ENCODE measurements at regions not wholly inside any gene's neighbourhood (a gene's known extent, or its start where the extent isn't known, plus 50 kb on each side); places are given as distances from the start of the nearest gene placed in this dataset.

- 68% methylated on average over 1 of the region's 1 CpG for WGBS (ENCODE audit: low lambda C conversion rate)
Observed at GRCh38 chr9:14987858-14988257, 77.6 kb upstream of the FREM1 start.

More at GRCh38 chr9:14987858-14988257, 77.6 kb upstream of the FREM1 start:
- no peaks in the 10 kb centered on the region for H3K9me2 ChIP-seq
- TF ChIP-seq RFX5 (IDR thresholded peaks at IDR 0.05; ENCODE audit: low read length) = no peak
- no peak for TF ChIP-seq MAX (IDR thresholded peaks at IDR 0.05; ENCODE audit: low read depth)
- no peak for TF ChIP-seq USF2 (IDR thresholded peaks at IDR 0.05; ENCODE audit: borderline replicate concordance, low read depth, low read length)
- TF ChIP-seq TCF12 (IDR thresholded peaks at IDR 0.05) = no peak
- TF ChIP-seq SMC3 (IDR thresholded peaks at IDR 0.05; ENCODE audit: low read depth, low read length) = no peak
- no peak for TF ChIP-seq MXI1 (IDR thresholded peaks at IDR 0.05; ENCODE audit: low read depth, low read length)
- no peak for TF ChIP-seq POLR2AphosphoS5 (IDR thresholded peaks at IDR 0.05; ENCODE audit: low read depth, low read length)
- TF ChIP-seq RAD21 (IDR thresholded peaks at IDR 0.05; ENCODE audit: low read length) = no peak
- no peak for TF ChIP-seq MEF2A (IDR thresholded peaks at IDR 0.05; ENCODE audit: borderline replicate concordance, low read depth)
- TF ChIP-seq, protein P1, sequence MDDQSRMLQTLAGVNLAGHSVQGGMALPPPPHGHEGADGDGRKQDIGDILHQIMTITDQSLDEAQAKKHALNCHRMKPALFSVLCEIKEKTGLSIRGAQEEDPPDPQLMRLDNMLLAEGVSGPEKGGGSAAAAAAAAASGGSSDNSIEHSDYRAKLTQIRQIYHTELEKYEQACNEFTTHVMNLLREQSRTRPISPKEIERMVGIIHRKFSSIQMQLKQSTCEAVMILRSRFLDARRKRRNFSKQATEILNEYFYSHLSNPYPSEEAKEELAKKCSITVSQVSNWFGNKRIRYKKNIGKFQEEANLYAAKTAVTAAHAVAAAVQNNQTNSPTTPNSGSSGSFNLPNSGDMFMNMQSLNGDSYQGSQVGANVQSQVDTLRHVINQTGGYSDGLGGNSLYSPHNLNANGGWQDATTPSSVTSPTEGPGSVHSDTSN (IDR thresholded peaks at IDR 0.05) = no peak
- no peak for TF ChIP-seq RCOR1 (IDR thresholded peaks at IDR 0.05; ENCODE audit: low read length)
- no peak for TF ChIP-seq TEAD4 (IDR thresholded peaks at IDR 0.05; ENCODE audit: borderline replicate concordance, insufficient read depth)
- no peak for TF ChIP-seq JUND (IDR thresholded peaks at IDR 0.05)
- TF ChIP-seq TAF1 (IDR thresholded peaks at IDR 0.05; ENCODE audit: borderline replicate concordance, low read depth, low read length) = no peak
- TF ChIP-seq SIN3A (IDR thresholded peaks at IDR 0.05; ENCODE audit: borderline replicate concordance, low read depth, low read length) = no peak
- no peak for TF ChIP-seq FOSL2 (IDR thresholded peaks at IDR 0.05; ENCODE audit: borderline replicate concordance, low read depth)
- no peak for TF ChIP-seq USF1 (IDR thresholded peaks at IDR 0.05; ENCODE audit: borderline replicate concordance, low read depth)
- no peak for TF ChIP-seq NFIC (IDR thresholded peaks at IDR 0.05; ENCODE audit: borderline replicate concordance)
- TF ChIP-seq, protein P2, sequence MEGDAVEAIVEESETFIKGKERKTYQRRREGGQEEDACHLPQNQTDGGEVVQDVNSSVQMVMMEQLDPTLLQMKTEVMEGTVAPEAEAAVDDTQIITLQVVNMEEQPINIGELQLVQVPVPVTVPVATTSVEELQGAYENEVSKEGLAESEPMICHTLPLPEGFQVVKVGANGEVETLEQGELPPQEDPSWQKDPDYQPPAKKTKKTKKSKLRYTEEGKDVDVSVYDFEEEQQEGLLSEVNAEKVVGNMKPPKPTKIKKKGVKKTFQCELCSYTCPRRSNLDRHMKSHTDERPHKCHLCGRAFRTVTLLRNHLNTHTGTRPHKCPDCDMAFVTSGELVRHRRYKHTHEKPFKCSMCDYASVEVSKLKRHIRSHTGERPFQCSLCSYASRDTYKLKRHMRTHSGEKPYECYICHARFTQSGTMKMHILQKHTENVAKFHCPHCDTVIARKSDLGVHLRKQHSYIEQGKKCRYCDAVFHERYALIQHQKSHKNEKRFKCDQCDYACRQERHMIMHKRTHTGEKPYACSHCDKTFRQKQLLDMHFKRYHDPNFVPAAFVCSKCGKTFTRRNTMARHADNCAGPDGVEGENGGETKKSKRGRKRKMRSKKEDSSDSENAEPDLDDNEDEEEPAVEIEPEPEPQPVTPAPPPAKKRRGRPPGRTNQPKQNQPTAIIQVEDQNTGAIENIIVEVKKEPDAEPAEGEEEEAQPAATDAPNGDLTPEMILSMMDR (IDR thresholded peaks at IDR 0.05) = no peak
- TF ChIP-seq NRF1 (IDR thresholded peaks at IDR 0.05; ENCODE audit: low read depth, low read length) = no peak
- H3F3A ChIP-seq (replicated peaks; ENCODE audit: insufficient read depth) = peaks cover 7% of the 10 kb centered on the region
- H2AFZ ChIP-seq (ENCODE audit: low read depth) = no peak overlapping the region
- ChIA-PET POLR2A (no interaction called here), CTCF (interaction anchor here (0.9 kb wide), 1 partner anchor 141 kb away, joined by 3 read pairs; no protein-coding TSS in a partner anchor)
- H3K27me3 ChIP-seq (ENCODE audit: insufficient read depth) = no peaks in the 10 kb centered on the region
- DNase-seq = no peak
- peaks cover 11% of the 10 kb centered on the region; the same call in 1 of the 2 replicates for H3K79me2 ChIP-seq (ENCODE audit: insufficient read depth)
- H3K27ac ChIP-seq (ENCODE audit: low read depth in 2 of 2, low read length in 1 of 2) = no peak overlapping the region
- no peak overlapping the region for H3K4me2 ChIP-seq
- H3K4me1 ChIP-seq (ENCODE audit: control insufficient read depth in 1 of 2, insufficient read depth in 2 of 2, low read depth in 1 of 2, low read length in 1 of 2) = peaks cover 0 to 5% of the 10 kb centered on the region in 2 experiments; a peak in 3 of 4 replicates
- H4K20me1 ChIP-seq (ENCODE audit: insufficient read depth) = no peaks in the 10 kb centered on the region
- no peaks in the 10 kb centered on the region for H3K9me3 ChIP-seq
- no peak overlapping the region for H3K4me3 ChIP-seq (ENCODE audit: low read depth in 2 of 2, low read length in 1 of 2)
- H3K9ac ChIP-seq = no peak overlapping the region
- H3K36me3 ChIP-seq (replicated peaks in 1 of 2; ENCODE audit: control insufficient read depth in 1 of 2, insufficient read depth in 2 of 2, low read length in 1 of 2) = peaks cover 10 to 18% of the 10 kb centered on the region in 2 experiments

Measured in SK-N-SH (cell line).